Stimulated activated CD4-positive, alpha-beta T cell treated with anti-CD3 and anti-CD28 coated beads, Interleukin-15, amount 100 ng/mL, for 1 hour (primary cell): ENCODE measurements at regions not wholly inside any gene's neighbourhood (a gene's known extent, or its start where the extent isn't known, plus 50 kb on each side); places are given as distances from the start of the nearest gene placed in this dataset.
"Not testable (repeated sequence)": the region's sequence is repeated elsewhere in the genome, so short reads cannot be mapped to it uniquely, and the experiment has no call there.

ENCODE experiments used
- DNase-seq, 2 donors: peaks; one replicate each; pipeline ENCODE4 v3.0.0-alpha.2; 2020; ENCODE audit warnings: low read depth in 1 of 2, low spot score in 1 of 2

DNA sequence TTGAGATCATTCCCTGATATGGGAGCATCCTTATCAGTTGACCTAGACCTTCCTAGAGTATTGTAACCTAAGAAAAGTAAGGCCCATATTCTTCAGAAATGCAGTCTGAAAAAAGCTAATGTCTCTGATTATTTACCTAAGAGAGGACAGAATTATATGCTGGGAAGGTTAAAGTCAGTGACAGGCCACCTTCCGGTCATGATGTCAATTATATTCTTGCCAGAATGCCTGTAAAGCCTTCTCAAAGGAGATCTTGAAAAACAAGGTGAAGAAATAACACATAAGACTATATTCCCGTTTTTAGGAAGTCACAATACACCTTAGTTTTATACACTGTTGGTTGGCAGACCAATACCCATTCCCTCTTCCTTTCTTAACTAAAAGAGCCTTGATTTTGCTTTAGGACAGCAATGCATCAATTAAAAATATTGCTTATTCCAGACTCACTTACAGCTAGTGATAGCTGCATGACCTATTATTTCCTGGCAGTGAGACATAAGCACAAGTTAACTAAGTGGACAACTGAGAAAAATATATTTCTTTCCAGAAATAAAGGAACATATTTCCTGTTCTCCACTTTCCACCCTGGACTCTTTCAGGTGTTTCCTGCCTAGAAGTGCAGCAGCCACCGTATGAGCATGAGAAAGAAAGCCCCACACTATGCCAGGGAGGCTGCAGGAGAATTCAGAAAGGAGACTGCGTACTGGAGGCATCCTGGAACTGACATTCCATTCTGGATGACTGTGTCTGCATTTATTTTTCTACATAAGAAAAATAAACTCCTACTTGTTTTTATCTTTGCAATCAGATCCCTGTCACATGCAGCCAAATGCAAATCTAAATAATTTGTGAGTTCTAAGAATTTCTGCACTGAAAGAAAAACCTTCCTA is 332.9 kb upstream of the PTBP2 start:
- DNase-seq, result no peak

GRCh38 chr1:96400089-96400488 is 321.5 kb upstream of the PTBP2 start:
- DNase-seq, result no peak

- no peak for DNase-seq
Observed at GRCh38 chr1:96409087-96409486, 312.5 kb upstream of the PTBP2 start.

DNA sequence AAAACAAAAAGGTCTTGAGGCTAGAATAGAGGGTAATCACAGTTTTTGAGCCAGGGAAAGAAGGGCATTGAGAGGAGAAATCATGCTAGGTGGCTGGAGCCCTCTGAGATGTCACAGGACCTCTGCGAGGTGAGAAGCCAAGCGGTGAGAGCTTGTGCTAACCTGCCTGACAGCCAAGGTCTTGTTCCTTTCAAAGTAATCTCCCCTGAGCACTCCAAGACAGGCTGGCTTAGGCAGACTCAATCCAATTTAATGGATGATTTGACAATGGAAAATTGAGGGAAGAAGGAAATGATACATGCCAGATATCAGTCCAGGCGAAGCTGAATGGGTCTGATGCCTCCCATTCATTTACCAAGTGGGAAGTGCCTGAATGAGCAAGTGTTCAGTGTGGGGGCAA is 311.9 kb upstream of the PTBP2 start:
- no peak for DNase-seq

- DNase-seq, result no peak
Observed at GRCh38 chr1:96411006-96411405, 310.6 kb upstream of the PTBP2 start.

- no peak for DNase-seq
Observed at GRCh38 chr1:96414598-96414997, 307.0 kb upstream of the PTBP2 start.

DNA sequence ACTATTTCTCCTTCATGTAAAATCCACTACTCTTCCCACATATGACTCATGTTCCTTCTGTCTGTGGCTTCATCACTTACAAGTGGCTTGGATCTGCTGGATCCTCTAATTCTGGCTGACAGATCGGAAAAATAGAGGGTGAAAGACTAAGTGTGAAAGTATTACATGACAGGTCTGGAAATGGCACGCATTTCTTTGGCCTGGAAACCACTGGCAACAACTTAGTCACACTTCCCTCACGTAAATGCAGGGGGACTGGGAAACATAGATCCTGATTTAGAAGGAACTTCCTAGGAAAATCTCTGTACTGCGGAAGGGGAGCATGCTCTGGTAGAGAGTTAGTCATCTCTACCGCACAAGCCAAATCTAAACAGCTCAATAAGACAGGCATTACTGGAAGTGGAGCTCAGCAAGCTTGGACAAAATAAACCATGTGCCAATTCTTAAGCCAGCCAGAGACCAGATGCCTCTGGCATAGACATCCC is 305.4 kb upstream of the PTBP2 start:
- DNase-seq, result no peak

DNA sequence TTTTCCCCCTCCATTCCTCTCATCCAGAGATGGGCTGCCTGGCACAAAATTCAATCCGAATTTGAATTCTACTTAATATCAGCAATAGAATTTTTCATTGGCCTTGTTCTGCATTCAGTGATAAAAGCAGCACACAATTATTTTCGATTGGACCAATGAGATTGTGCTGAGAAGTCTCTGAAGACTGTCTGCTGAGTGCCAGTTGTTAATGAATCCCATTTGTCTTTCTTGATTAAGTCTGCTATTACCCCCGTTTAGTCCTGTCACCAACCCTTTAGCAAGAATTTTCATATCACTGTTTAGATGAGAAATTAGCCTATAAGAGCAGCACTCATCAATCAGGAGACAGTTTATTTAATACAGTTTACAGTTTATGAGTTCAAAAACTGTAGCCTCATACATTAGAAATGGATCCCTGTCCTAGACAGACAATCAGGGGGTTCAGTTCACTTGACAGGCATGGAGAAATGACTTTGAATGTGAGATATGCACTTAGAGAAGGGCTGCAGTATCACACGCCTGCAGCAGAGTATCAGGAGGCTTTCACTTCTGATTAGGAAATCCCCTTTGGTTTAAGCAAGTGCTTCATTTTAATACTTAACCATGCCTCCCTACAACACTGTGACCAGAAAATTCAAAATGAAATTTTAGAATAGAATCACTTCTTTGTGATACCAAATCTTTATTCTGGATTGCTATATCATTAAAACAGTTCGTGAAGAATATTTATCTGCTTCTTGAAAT is 304.7 kb upstream of the PTBP2 start:
- no peak for DNase-seq

DNA sequence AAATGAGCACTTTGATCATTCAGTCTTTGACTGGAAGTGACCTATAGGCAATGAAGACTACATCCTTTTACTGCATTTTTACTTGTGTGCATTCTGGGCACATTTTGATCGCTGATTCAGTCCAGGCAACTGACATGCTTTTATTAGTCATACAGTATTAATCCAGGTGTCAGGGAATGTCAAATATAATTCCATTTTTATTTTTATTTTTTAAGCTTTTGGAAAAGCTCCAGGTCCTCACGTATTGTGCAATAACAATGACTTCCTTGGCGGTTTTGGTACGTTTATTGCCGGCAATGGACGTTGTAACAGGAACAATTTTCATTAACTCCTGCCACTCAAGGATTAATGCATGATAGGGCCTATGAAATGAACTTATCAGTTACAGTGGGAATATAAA is 302.6 kb upstream of the PTBP2 start:
- DNase-seq, result no peak

GRCh38 chr1:96424877-96425276 is 296.7 kb upstream of the PTBP2 start:
- DNase-seq, result no peak

DNA sequence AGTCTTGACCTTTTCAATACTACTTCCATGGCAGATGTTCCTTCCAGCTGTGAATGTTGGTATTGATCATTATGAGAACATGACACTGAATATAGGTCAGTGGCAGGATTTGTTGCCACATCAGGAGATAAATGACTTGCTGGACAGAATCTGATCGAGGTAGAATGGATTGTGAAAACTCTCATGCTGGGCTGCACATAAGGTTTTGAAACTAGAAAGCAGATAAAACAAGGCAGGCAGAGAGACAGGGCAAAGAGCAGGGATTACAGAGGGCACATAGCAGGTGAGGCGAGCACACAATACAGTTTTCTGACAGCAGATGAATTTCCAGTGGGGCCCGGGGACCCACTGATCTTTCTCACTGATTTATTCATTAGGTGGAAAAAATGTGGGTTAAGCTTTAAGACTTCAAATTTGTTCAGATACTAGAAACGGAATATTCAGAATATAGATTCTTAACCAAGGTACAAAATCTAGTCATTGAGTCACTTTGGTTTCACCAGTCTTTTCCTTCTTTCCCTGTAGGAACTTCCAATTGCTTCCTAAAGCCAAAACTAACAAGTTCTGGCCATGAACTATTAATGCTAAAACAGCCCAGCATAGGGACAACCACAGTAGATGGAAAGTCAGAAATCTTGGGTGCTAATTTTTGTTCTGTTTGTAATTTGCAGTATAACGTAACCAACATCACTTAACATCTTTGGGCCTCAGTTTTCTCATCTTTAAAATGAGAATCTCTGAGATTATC is 296.0 kb upstream of the PTBP2 start:
- DNase-seq, result no peak

GRCh38 chr1:96427616-96428015 is 294.0 kb upstream of the PTBP2 start:
- DNase-seq, result no peak

DNA sequence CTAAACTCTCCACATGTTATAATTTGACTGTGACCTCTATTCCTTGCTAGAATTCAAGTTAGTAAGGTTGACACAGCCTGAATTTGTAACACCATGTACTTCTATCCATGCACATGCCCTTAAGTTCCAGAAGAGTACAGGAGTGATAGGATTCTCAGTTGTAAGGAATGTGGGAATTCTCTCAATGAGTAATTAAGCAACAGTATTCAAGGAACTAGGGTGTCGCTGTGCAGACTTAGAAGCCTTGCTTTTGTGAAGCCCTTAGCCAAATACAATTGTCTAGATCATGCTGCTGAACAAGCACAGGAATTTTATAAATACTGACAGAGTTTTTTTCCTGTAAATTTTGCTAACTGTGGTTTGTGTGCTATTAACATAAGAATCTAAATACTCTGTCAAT is 276.3 kb upstream of the PTBP2 start:
- DNase-seq, result no peak

DNA sequence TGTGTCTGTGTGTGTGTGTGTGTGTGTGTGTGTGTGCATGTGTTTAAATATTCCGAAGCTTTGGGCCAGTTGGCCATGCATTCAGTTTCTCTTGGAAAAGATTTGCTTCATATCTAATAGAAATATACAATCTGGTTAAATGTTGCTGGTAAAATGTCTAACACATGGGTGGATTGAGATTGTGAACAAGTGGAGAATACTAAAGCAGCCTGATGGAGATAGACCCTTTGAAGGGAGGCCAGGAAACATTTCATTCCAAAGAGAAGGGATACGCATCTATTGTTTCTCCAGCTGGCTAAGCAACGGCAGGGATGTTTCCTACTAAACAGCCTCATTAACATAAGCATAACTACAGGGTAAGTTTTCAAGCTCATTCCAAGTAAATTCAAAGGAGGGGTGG is 257.5 kb upstream of the PTBP2 start:
- DNase-seq, result no peak

DNA sequence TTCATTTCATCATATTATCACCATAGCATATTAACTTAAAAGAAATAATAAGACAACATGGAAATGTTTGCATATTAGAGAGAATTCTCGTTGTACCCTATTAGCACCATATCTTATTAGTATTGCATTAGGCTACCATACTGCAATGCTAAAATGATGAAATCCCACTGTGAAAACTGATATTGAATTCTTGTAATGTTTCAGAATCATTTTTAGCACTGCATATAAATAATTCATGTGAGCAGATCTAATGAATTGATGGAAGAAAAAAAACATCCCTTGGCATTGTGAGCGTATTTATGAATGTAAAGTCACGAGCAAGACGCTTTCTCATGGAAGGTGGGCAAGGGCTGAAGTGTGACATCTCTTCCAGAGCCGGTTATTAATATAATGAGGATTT is 257.1 kb upstream of the PTBP2 start:
- no peak for DNase-seq

- DNase-seq, result no peak
Observed at GRCh38 chr1:96464991-96465390, 256.6 kb upstream of the PTBP2 start.

GRCh38 chr1:96465441-96465840 is 256.1 kb upstream of the PTBP2 start:
- DNase-seq, result no peak

- no peak for DNase-seq
Observed at GRCh38 chr1:96466842-96467241, 254.7 kb upstream of the PTBP2 start.

- not testable (repeated sequence) for DNase-seq
Observed at GRCh38 chr1:96469726-96470125, 251.9 kb upstream of the PTBP2 start.

DNA sequence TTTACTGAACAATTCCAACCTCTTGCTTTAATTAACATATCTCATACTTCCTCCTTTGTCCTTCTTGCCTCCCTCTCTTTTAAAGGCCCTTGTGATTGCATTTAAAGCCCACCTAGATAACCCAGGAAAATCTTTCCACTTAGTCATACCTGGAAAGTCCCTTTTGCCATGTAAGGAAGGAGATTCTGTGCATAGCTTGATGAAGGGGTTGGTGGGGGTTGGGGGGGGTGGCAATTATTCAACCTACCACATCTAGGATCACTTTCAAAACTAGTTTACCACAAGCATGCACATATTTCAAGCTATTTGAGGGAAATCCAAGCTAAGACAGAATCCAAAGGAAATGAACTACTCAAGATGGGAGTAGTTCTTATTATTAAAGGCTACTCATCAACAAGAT is 249.1 kb upstream of the PTBP2 start:
- no peak for DNase-seq

- DNase-seq, result no peak
Observed at GRCh38 chr1:96473791-96474434, 247.7 kb upstream of the PTBP2 start.
